H1 (cell line): ENCODE measurements at regions not wholly inside any gene's neighbourhood (a gene's known extent, or its start where the extent isn't known, plus 50 kb on each side); places are given as distances from the start of the nearest gene placed in this dataset.

Experiments used
- CREB1 ChIP-seq: IDR thresholded peaks from 2 replicates; pipeline ENCODE4 v1.6.1; 2012; ENCODE audit warnings: inconsistent platforms
- TCF12 ChIP-seq: IDR thresholded peaks from 2 replicates; pipeline ENCODE4 v1.6.1; 2011; ENCODE audit warnings: low read depth, mild to moderate bottlenecking, low read length
- TEAD4 ChIP-seq: IDR thresholded peaks from 2 replicates; pipeline ENCODE4 v1.6.1; 2012; ENCODE audit warnings: low read depth, low read length, inconsistent platforms, mixed read lengths
- TF ChIP-seq, protein P1 (sequence below): fragments of 300-600 bp; sonication (generic); IDR thresholded peaks from 2 replicates; pipeline ENCODE4 v1.7.1; 2012; ENCODE audit warnings: low read length, moderate library complexity, mild to moderate bottlenecking, inconsistent platforms; ENCODE audit not compliant: insufficient replicate concordance

DNA sequence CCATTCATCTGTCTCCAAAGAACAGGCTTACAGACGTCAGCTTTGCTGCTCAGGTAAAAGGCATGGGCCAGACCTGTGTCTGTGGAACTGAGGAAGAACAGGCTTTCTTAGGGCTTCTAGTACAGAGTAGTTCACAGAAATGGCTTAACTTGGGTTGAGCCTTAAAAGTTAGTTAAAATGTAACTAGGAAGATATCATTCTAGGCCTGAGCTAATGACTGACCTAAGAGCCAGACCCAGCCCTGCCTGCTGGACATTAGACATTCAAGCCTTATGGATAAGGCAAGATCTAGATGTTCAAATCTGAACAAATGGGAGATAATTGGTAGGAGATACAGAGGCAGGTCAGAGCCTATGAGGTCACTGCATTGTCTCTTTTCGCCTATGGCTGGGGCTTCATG is 73.9 kb upstream of the SLC14A2 start (continued):
- TF ChIP-seq, protein P1, sequence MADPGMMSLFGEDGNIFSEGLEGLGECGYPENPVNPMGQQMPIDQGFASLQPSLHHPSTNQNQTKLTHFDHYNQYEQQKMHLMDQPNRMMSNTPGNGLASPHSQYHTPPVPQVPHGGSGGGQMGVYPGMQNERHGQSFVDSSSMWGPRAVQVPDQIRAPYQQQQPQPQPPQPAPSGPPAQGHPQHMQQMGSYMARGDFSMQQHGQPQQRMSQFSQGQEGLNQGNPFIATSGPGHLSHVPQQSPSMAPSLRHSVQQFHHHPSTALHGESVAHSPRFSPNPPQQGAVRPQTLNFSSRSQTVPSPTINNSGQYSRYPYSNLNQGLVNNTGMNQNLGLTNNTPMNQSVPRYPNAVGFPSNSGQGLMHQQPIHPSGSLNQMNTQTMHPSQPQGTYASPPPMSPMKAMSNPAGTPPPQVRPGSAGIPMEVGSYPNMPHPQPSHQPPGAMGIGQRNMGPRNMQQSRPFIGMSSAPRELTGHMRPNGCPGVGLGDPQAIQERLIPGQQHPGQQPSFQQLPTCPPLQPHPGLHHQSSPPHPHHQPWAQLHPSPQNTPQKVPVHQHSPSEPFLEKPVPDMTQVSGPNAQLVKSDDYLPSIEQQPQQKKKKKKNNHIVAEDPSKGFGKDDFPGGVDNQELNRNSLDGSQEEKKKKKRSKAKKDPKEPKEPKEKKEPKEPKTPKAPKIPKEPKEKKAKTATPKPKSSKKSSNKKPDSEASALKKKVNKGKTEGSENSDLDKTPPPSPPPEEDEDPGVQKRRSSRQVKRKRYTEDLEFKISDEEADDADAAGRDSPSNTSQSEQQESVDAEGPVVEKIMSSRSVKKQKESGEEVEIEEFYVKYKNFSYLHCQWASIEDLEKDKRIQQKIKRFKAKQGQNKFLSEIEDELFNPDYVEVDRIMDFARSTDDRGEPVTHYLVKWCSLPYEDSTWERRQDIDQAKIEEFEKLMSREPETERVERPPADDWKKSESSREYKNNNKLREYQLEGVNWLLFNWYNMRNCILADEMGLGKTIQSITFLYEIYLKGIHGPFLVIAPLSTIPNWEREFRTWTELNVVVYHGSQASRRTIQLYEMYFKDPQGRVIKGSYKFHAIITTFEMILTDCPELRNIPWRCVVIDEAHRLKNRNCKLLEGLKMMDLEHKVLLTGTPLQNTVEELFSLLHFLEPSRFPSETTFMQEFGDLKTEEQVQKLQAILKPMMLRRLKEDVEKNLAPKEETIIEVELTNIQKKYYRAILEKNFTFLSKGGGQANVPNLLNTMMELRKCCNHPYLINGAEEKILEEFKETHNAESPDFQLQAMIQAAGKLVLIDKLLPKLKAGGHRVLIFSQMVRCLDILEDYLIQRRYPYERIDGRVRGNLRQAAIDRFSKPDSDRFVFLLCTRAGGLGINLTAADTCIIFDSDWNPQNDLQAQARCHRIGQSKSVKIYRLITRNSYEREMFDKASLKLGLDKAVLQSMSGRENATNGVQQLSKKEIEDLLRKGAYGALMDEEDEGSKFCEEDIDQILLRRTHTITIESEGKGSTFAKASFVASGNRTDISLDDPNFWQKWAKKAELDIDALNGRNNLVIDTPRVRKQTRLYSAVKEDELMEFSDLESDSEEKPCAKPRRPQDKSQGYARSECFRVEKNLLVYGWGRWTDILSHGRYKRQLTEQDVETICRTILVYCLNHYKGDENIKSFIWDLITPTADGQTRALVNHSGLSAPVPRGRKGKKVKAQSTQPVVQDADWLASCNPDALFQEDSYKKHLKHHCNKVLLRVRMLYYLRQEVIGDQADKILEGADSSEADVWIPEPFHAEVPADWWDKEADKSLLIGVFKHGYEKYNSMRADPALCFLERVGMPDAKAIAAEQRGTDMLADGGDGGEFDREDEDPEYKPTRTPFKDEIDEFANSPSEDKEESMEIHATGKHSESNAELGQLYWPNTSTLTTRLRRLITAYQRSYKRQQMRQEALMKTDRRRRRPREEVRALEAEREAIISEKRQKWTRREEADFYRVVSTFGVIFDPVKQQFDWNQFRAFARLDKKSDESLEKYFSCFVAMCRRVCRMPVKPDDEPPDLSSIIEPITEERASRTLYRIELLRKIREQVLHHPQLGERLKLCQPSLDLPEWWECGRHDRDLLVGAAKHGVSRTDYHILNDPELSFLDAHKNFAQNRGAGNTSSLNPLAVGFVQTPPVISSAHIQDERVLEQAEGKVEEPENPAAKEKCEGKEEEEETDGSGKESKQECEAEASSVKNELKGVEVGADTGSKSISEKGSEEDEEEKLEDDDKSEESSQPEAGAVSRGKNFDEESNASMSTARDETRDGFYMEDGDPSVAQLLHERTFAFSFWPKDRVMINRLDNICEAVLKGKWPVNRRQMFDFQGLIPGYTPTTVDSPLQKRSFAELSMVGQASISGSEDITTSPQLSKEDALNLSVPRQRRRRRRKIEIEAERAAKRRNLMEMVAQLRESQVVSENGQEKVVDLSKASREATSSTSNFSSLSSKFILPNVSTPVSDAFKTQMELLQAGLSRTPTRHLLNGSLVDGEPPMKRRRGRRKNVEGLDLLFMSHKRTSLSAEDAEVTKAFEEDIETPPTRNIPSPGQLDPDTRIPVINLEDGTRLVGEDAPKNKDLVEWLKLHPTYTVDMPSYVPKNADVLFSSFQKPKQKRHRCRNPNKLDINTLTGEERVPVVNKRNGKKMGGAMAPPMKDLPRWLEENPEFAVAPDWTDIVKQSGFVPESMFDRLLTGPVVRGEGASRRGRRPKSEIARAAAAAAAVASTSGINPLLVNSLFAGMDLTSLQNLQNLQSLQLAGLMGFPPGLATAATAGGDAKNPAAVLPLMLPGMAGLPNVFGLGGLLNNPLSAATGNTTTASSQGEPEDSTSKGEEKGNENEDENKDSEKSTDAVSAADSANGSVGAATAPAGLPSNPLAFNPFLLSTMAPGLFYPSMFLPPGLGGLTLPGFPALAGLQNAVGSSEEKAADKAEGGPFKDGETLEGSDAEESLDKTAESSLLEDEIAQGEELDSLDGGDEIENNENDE: no peak
- TF ChIP-seq TCF12 (no peak), CREB1 (no peak), TEAD4 (no peak)
